NCI-H748 (cell line): ENCODE measurements at regions not wholly inside any gene's neighbourhood (a gene's known extent, or its start where the extent isn't known, plus 50 kb on each side); places are given as distances from the start of the nearest gene placed in this dataset.
"Not testable (repeated sequence)": the region's sequence is repeated elsewhere in the genome, so short reads cannot be mapped to it uniquely, and the experiment has no call there.

ENCODE experiments used
- DNase-seq: peaks from one replicate; lab custom pipeline; 2025; ENCODE audit not compliant: unreplicated experiment; lab: John Stamatoyannopoulos, UW

GRCh38 chr10:21406595-21407193, 118.8 kb downstream of the SKIDA1 start:
- no peak for DNase-seq

- DNase-seq: no peak
Measured at GRCh38 chr10:21405981-21406380, 119.5 kb downstream of the SKIDA1 start.

GRCh38 chr10:21403256-21404015, 122.0 kb downstream of the SKIDA1 start:
- peak; percentile 15 for DNase-seq

- no peak for DNase-seq
Measured at GRCh38 chr10:21402606-21403083, 122.8 kb downstream of the SKIDA1 start.

- DNase-seq: no peak
Measured at GRCh38 chr10:21401196-21401595, 124.3 kb downstream of the SKIDA1 start.

- DNase-seq: peak; percentile 79
Measured at GRCh38 chr10:21399392-21400035, 126.0 kb downstream of the SKIDA1 start.

GRCh38 chr10:21398563-21399231, 126.8 kb downstream of the SKIDA1 start:
- no peak for DNase-seq

- DNase-seq: no peak
Measured at GRCh38 chr10:21396889-21397288, 128.6 kb downstream of the SKIDA1 start.

GRCh38 chr10:21393931-21394330, 131.6 kb downstream of the SKIDA1 start:
- DNase-seq: no peak

GRCh38 chr10:21388589-21388988, 136.9 kb downstream of the SKIDA1 start:
- DNase-seq: no peak

- DNase-seq: no peak
Measured at GRCh38 chr10:21387868-21388267, 137.6 kb downstream of the SKIDA1 start.

- DNase-seq: no peak
Measured at GRCh38 chr10:21385996-21386585, 139.4 kb downstream of the SKIDA1 start.

GRCh38 chr10:21385536-21385935, 139.9 kb downstream of the SKIDA1 start:
- no peak for DNase-seq

- DNase-seq: no peak
Measured at GRCh38 chr10:21379143-21379542, 146.3 kb downstream of the SKIDA1 start.

GRCh38 chr10:21375274-21375673, 150.2 kb downstream of the SKIDA1 start:
- DNase-seq: not testable (repeated sequence)

- not testable (repeated sequence) for DNase-seq
Measured at GRCh38 chr10:21373881-21374280, 151.6 kb downstream of the SKIDA1 start.

GRCh38 chr10:21372651-21373410, 152.7 kb downstream of the SKIDA1 start:
- peak; percentile 78 for DNase-seq

- no peak for DNase-seq
Measured at GRCh38 chr10:21369697-21370096, 155.8 kb downstream of the SKIDA1 start.

- no peak for DNase-seq
Measured at GRCh38 chr10:21368728-21369425, 156.6 kb downstream of the SKIDA1 start.
